K562 (cell line): ENCODE measurements at regions not wholly inside any gene's neighbourhood (a gene's known extent, or its start where the extent isn't known, plus 50 kb on each side); places are given as distances from the start of the nearest gene placed in this dataset.
"Not testable (repeated sequence)": the region's sequence is repeated elsewhere in the genome, so short reads cannot be mapped to it uniquely, and the experiment has no call there.

ENCODE experiments used
- ATAC-seq: fragments of 200-7000 bp; cut with Tn5 transposase; 3 replicates; pipeline ENCODE4 v1.9.1; 2020; ENCODE audit warnings: moderate library complexity
- BruUV-seq: library from RNA; stranded (reverse); fragments of 400-500 nt; replicated peaks from 2 replicates; lab custom pipeline; 2021; lab: Mats Ljungman, UMichigan
- CTCF ChIA-PET: fragments of 300-600 bp; formaldehyde crosslinking; extraction: SDS; loops from one replicate; lab custom pipeline; 2021; ENCODE audit warnings: low intra/inter-chr PET ratio; lab: Yijun Ruan, JAX
- POLR2A ChIA-PET: fragments of 300-600, 350-650 bp; sonication (Branson Sonifier 250); formaldehyde crosslinking; extraction: SDS; loops from one replicate; lab custom pipeline; 2021; ENCODE audit warnings: antibody characterized with exemption, inconsistent platforms; lab: Yijun Ruan, JAX
- DNase-seq, 4 experiments: peaks; one replicate each; pipeline versions ENCODE4 v3.0.0 to v3.0.0-alpha.2; 2011 to 2018; ENCODE audit warnings: low spot score in 3 of 4, mixed read lengths in 3 of 4; ENCODE audit errors: extremely low read depth in 1 of 4
- FAIRE-seq: peaks from 2 replicates; lab custom pipeline; 2011; peaks lifted over from hg19 to GRCh38; lab: Jason Lieb, UNC
- H2AFZ ChIP-seq: 2 replicates; pipeline ENCODE4 v1.6.0; 2011; ENCODE audit warnings: low read depth, low read length, control low read depth, inconsistent platforms
- H3K27ac ChIP-seq: fragments of 200-600 bp; 3 replicates; pipeline ENCODE4 v1.8.0; 2011; ENCODE audit warnings: low read depth, mild to moderate bottlenecking, control low read depth, inconsistent platforms, low read length, moderate library complexity, mixed read lengths; ENCODE audit errors: extremely low read depth
- H3K27me3 ChIP-seq, 2 experiments: fragments of 300-600 bp in 1 of 2; 2 replicates in 1 of 2; 3 replicates in 1 of 2; pipeline versions ENCODE4 v1.6.0 to v1.8.0; 2011; ENCODE audit warnings: inconsistent platforms in 2 of 2, low read length in 2 of 2, mild to moderate bottlenecking in 1 of 2, mixed read lengths in 1 of 2, moderate library complexity in 1 of 2; ENCODE audit not compliant: control insufficient read depth in 2 of 2, insufficient read depth in 2 of 2
- H3K36me3 ChIP-seq: fragments of 300-600 bp; 3 replicates; pipeline ENCODE4 v1.8.0; 2011; ENCODE audit warnings: mild to moderate bottlenecking, low read length, inconsistent platforms; ENCODE audit not compliant: control insufficient read depth, insufficient read depth
- H3K4me1 ChIP-seq, 2 experiments: fragments of 200-600 bp in 1 of 2; replicated peaks in 1 of 2; 2 replicates in 1 of 2; 3 replicates in 1 of 2; pipeline versions ENCODE4 v1.5.1 to v1.8.0; 2011; ENCODE audit warnings: inconsistent platforms in 2 of 2, low read length in 2 of 2, mild to moderate bottlenecking in 1 of 2, mixed read lengths in 1 of 2, moderate library complexity in 1 of 2; ENCODE audit not compliant: control insufficient read depth in 2 of 2, insufficient read depth in 2 of 2
- H3K4me2 ChIP-seq: 2 replicates; pipeline ENCODE4 v1.6.1; 2011; ENCODE audit warnings: low read length, control low read depth, inconsistent platforms, mixed read lengths; ENCODE audit not compliant: insufficient read depth
- H3K4me3 ChIP-seq: fragments of 200-600 bp; sonication (generic), shearing (Covaris generic); 2 replicates; pipeline ENCODE4 v1.5.1; 2016; ENCODE audit warnings: control low read depth, inconsistent platforms
- H3K79me2 ChIP-seq: fragments of 200-600 bp; 3 replicates; pipeline ENCODE4 v1.8.0; 2011; ENCODE audit warnings: low read length, inconsistent platforms; ENCODE audit not compliant: control insufficient read depth, insufficient read depth
- H3K9ac ChIP-seq, 2 experiments: 2 replicates each; pipeline versions ENCODE4 v1.6.0 to v1.6.1; 2011; ENCODE audit warnings: low read depth in 2 of 2, low read length in 2 of 2, control low read depth in 1 of 2, inconsistent platforms in 1 of 2, mild to moderate bottlenecking in 1 of 2, mixed read lengths in 1 of 2; ENCODE audit not compliant: insufficient read depth in 1 of 2
- H3K9me1 ChIP-seq: one replicate; pipeline ENCODE4 v1.6.0; 2011; ENCODE audit warnings: inconsistent platforms, mild to moderate bottlenecking, low read length, moderate library complexity; ENCODE audit not compliant: control insufficient read depth, insufficient read depth
- H3K9me3 ChIP-seq: replicated peaks from 2 replicates; pipeline ENCODE4 v1.5.1; 2011; ENCODE audit warnings: low read depth, low read length, inconsistent platforms; ENCODE audit not compliant: control insufficient read depth, insufficient read depth
- H4K20me1 ChIP-seq: replicated peaks from 2 replicates; pipeline ENCODE4 v1.6.1; 2011; ENCODE audit warnings: low read length, inconsistent platforms, mixed read lengths; ENCODE audit not compliant: control insufficient read depth, insufficient read depth
- ASH1L ChIP-seq: fragments of 450-650 bp; IDR thresholded peaks from 2 replicates; pipeline ENCODE4 v1.6.1; 2018; ENCODE audit warnings: borderline replicate concordance, mild to moderate bottlenecking, low read depth; ENCODE audit not compliant: partially characterized antibody
- GTF2A2 ChIP-seq: IDR thresholded peaks from 2 replicates; pipeline ENCODE4 v1.6.1; 2016; ENCODE audit warnings: mild to moderate bottlenecking, missing genetic modification characterization, missing compliant biosample characterization
- KDM5B ChIP-seq: fragments of 200-600 bp; sonication (generic); IDR thresholded peaks from 2 replicates; pipeline ENCODE4 v1.6.1; 2012; ENCODE audit warnings: low read depth, mild to moderate bottlenecking, moderate library complexity, low read length, control low read depth, inconsistent platforms; ENCODE audit not compliant: insufficient replicate concordance
- MEIS2 ChIP-seq: fragments of 450-650 bp; IDR thresholded peaks from 2 replicates; pipeline ENCODE4 v1.6.1; 2014; ENCODE audit warnings: mild to moderate bottlenecking; ENCODE audit not compliant: partially characterized antibody
- MTA3 ChIP-seq: fragments of 450-650 bp; formaldehyde crosslinking; IDR thresholded peaks from 2 replicates; pipeline ENCODE4 v1.6.1; 2017; ENCODE audit warnings: mild to moderate bottlenecking, borderline replicate concordance
- NFIC ChIP-seq: fragments of 450-650 bp; IDR thresholded peaks from 2 replicates; pipeline ENCODE4 v1.6.1; 2017; ENCODE audit warnings: mild to moderate bottlenecking, inconsistent platforms
- NFYB ChIP-seq: IDR thresholded peaks from 2 replicates; pipeline ENCODE4 v1.6.1; 2011; ENCODE audit warnings: mild to moderate bottlenecking, moderate library complexity; ENCODE audit not compliant: insufficient read length; ENCODE audit errors: extremely low read depth
- PHF8 ChIP-seq: fragments of 200-600 bp; sonication (generic); IDR thresholded peaks from 2 replicates; pipeline ENCODE4 v1.6.1; 2012; ENCODE audit warnings: mixed run types, mild to moderate bottlenecking, inconsistent platforms, low read length, moderate library complexity, borderline replicate concordance
- POLR2A ChIP-seq: fragments of 450-650 bp; conservative IDR thresholded peaks from 2 replicates; pipeline ENCODE4 v1.6.1; 2016
- POLR2B ChIP-seq: fragments of 450-650 bp; IDR thresholded peaks from 2 replicates; pipeline ENCODE4 v1.6.1; 2018; ENCODE audit warnings: low read depth; ENCODE audit not compliant: partially characterized antibody
- POLR2G ChIP-seq: fragments of 200-400 bp; formaldehyde crosslinking; IDR thresholded peaks from 2 replicates; pipeline ENCODE4 v1.6.1; 2017; ENCODE audit warnings: low read depth, mild to moderate bottlenecking, antibody characterized with exemption, low read length, moderate library complexity
- POLR2H ChIP-seq: IDR thresholded peaks from 2 replicates; pipeline ENCODE4 v1.6.1; 2016; ENCODE audit warnings: missing genetic modification characterization, low read depth, mild to moderate bottlenecking, control low read depth, missing compliant biosample characterization, moderate library complexity
- RBFOX2 ChIP-seq: fragments of 200-400 bp; formaldehyde crosslinking; IDR thresholded peaks from 2 replicates; pipeline ENCODE4 v1.6.1; 2017; ENCODE audit warnings: low read depth, mild to moderate bottlenecking, low read length, moderate library complexity
- SP1 ChIP-seq: sonication (generic); formaldehyde crosslinking; IDR thresholded peaks from 2 replicates; pipeline ENCODE4 v1.8.1; 2022; ENCODE audit warnings: mild to moderate bottlenecking, missing genetic modification reagents
- SUPT5H ChIP-seq: fragments of 450-650 bp; IDR thresholded peaks from 2 replicates; pipeline ENCODE4 v1.6.1; 2016
- TAF7 ChIP-seq: fragments of 450-650 bp; IDR thresholded peaks from 2 replicates; pipeline ENCODE4 v1.6.1; 2016; ENCODE audit warnings: missing genetic modification characterization, missing compliant biosample characterization
- TAF9B ChIP-seq: fragments of 450-650 bp; IDR thresholded peaks from 2 replicates; pipeline ENCODE4 v1.6.1; 2018; ENCODE audit warnings: mild to moderate bottlenecking; ENCODE audit not compliant: partially characterized antibody
- WGBS: fragments of 100-300 bp; shearing (Covaris generic); methylation state at CpG from one replicate; pipeline ENCODE4 v1.1.6; 2016; ENCODE audit warnings: low coverage, mixed read lengths; ENCODE audit not compliant: insufficient coverage; ENCODE audit errors: missing lambda C conversion rate; 5-methylcytosine and 5-hydroxymethylcytosine counted together
- in situ Hi-C: fragments of 300-500 bp; cut with MboI; formaldehyde crosslinking; loops from 4 replicates; pipeline ENCODE4 v1.15.0; 2018; ENCODE audit warnings: inconsistent platforms, mixed read lengths
- intact Hi-C: fragments of 100-400 bp; cut with micrococcal nuclease; formaldehyde crosslinking; loops from 2 replicates; pipeline ENCODE4 v1.14.2; 2022
- TF ChIP-seq, protein P1 (sequence below), 2 experiments: IDR thresholded peaks in 1 of 2; conservative IDR thresholded peaks in 1 of 2; 2 replicates each; pipeline ENCODE4 v1.6.1; 2016; ENCODE audit warnings: low read depth in 2 of 2, mild to moderate bottlenecking in 1 of 2, missing compliant biosample characterization in 1 of 2, missing genetic modification characterization in 1 of 2, moderate library complexity in 1 of 2
- TF ChIP-seq, protein P2 (sequence below): fragments of 450-650 bp; IDR thresholded peaks from 2 replicates; pipeline ENCODE4 v1.6.1; 2016; ENCODE audit warnings: mild to moderate bottlenecking

DNA sequence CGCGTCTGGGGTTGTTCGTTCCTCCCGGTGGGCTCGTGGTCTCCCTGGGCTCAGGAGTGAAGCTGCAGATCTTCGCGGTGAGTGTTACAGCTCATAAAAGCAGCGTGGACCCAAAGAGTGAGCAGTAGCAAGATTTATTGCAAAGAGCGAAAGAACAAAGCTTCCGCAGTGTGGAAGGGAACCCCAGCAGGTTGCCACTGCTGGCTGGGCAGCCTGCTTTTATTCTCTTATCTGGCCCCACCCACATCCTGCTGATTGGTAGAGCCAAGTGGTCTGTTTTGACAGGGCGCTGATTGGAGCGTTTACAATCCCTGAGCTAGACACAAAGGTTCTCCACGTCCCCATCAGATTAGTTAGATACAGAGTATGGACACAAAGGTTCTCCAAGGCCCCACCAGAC, 1909.2 kb downstream of the ARAP2 start:
- H3K9me3 ChIP-seq, H3K4me2 ChIP-seq, in situ Hi-C loops, H4K20me1 ChIP-seq, FAIRE-seq, BruUV-seq, H3K9ac ChIP-seq, H3K4me1 ChIP-seq, H3K9me1 ChIP-seq, H3K27ac ChIP-seq, CTCF ChIA-PET, H3K36me3 ChIP-seq, H3K27me3 ChIP-seq, intact Hi-C loops, H2AFZ ChIP-seq: not testable (repeated sequence)
- DNase-seq (peak in 1 of 4 experiments; percentile 27), ATAC-seq (peak; percentile 44)
- peak; percentile 18 for TF ChIP-seq ASH1L
- peak; percentile 61 for TF ChIP-seq NFYB
- TF ChIP-seq GTF2A2 = peak; percentile 74
- TF ChIP-seq SP1 (CRISPR knock-in tag) = peak; percentile 62
- TF ChIP-seq NFIC = 0 out of 2 replicates have a peak, but pooled peaks have one; percentile 23
- TF ChIP-seq POLR2H (tag) = peak; percentile 61
- TF ChIP-seq SUPT5H = peak; percentile 73
- peak; percentile 33; the same call in 1 of the 2 replicates for TF ChIP-seq PHF8
- peak; percentile 59; the same call in 1 of the 2 replicates for TF ChIP-seq POLR2G
- TF ChIP-seq, protein P1, sequence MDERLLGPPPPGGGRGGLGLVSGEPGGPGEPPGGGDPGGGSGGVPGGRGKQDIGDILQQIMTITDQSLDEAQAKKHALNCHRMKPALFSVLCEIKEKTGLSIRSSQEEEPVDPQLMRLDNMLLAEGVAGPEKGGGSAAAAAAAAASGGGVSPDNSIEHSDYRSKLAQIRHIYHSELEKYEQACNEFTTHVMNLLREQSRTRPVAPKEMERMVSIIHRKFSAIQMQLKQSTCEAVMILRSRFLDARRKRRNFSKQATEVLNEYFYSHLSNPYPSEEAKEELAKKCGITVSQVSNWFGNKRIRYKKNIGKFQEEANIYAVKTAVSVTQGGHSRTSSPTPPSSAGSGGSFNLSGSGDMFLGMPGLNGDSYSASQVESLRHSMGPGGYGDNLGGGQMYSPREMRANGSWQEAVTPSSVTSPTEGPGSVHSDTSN (CRISPR knock-in tag; IDR thresholded peaks at IDR 0.05; ENCODE audit: low read depth) = not testable (repeated sequence)
- TF ChIP-seq, protein P1 (tag; conservative IDR thresholded peaks at IDR 0.05; ENCODE audit: low read depth) = peak; percentile 35; the same call in 1 of the 2 replicates
- TF ChIP-seq RBFOX2 = peak; percentile 58
- TF ChIP-seq TAF9B = peak; percentile 22
- TF ChIP-seq POLR2B = peak; percentile 71
- peak; percentile 91 for TF ChIP-seq POLR2A
- TF ChIP-seq, protein P2, sequence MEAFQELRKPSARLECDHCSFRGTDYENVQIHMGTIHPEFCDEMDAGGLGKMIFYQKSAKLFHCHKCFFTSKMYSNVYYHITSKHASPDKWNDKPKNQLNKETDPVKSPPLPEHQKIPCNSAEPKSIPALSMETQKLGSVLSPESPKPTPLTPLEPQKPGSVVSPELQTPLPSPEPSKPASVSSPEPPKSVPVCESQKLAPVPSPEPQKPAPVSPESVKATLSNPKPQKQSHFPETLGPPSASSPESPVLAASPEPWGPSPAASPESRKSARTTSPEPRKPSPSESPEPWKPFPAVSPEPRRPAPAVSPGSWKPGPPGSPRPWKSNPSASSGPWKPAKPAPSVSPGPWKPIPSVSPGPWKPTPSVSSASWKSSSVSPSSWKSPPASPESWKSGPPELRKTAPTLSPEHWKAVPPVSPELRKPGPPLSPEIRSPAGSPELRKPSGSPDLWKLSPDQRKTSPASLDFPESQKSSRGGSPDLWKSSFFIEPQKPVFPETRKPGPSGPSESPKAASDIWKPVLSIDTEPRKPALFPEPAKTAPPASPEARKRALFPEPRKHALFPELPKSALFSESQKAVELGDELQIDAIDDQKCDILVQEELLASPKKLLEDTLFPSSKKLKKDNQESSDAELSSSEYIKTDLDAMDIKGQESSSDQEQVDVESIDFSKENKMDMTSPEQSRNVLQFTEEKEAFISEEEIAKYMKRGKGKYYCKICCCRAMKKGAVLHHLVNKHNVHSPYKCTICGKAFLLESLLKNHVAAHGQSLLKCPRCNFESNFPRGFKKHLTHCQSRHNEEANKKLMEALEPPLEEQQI = 0 out of 2 replicates have a peak, but pooled peaks have one; percentile 41
- TF ChIP-seq TAF7 (tag) = peak; percentile 55
- peak; percentile 59 for TF ChIP-seq KDM5B
- TF ChIP-seq MEIS2 = peak; percentile 37
- peak; percentile 89 for TF ChIP-seq MTA3
- Histone ChIP-seq H3K4me3 (peak overlapping the region; percentile 44), H3K79me2 (peaks cover 22% of the 10 kb centered on the region)
- POLR2A ChIA-PET = interaction anchor here (0.6 to 1.1 kb wide), 4 partner anchors 9 to 925 kb away, joined by 3 to 4 read pairs (median 3); no protein-coding TSS in a partner anchor
- WGBS = 8% methylated on average over 8 of the region's 13 CpGs
